ENCODE measurements at regions not wholly inside any gene's neighbourhood (a gene's known extent, or its start where the extent isn't known, plus 50 kb on each side); places are given as distances from the start of the nearest gene placed in this dataset.

DNA sequence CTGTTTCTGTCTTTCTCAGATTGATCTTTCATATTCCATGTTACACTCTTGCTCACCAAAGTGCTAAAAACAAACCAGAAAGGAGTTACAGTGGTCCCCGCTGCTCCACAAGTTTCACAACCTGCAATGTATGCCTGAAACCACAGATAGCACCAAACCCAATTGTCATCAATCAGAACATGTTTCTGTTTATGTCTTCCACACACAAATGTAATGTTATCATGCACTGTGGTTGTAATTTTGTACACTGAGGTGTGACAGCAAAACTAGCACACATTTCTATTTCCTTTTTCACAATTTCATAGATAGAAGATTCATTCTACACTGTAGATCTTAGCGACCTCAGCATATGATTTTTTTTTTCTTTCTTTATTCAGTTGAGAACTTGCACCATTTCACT, 1045.9 kb upstream of the RAG2 start:
- TF ChIP-seq ZNF3 (CRISPR knock-in tag; IDR thresholded peaks at IDR 0.05) = no peak
- TF ChIP-seq, protein P1, sequence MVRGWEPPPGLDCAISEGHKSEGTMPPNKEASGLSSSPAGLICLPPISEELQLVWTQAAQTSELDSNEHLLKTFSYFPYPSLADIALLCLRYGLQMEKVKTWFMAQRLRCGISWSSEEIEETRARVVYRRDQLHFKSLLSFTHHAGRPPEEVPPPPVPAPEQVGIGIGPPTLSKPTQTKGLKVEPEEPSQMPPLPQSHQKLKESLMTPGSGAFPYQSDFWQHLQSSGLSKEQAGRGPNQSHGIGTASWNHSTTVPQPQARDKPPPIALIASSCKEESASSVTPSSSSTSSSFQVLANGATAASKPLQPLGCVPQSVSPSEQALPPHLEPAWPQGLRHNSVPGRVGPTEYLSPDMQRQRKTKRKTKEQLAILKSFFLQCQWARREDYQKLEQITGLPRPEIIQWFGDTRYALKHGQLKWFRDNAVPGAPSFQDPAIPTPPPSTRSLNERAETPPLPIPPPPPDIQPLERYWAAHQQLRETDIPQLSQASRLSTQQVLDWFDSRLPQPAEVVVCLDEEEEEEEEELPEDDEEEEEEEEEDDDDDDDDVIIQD (CRISPR knock-in tag; IDR thresholded peaks at IDR 0.05; ENCODE audit: low read depth) = no peak

Measured in HepG2 (cell line).